ENCODE measurements at regions not wholly inside any gene's neighbourhood (a gene's known extent, or its start where the extent isn't known, plus 50 kb on each side); places are given as distances from the start of the nearest gene placed in this dataset.
"Not testable (repeated sequence)": the region's sequence is repeated elsewhere in the genome, so short reads cannot be mapped to it uniquely, and the experiment has no call there.

GRCh38 chr21:18857606-18858005 is 454.0 kb upstream of the TMPRSS15 start:
- not testable (repeated sequence) for TF ChIP-seq CTCF, POLR2A, EP300 (IDR thresholded peaks at IDR 0.05)
